ENCODE measurements at regions not wholly inside any gene's neighbourhood (a gene's known extent, or its start where the extent isn't known, plus 50 kb on each side); places are given as distances from the start of the nearest gene placed in this dataset.

- POLR2A ChIA-PET: no interaction called here
- H3K4me1 ChIP-seq (ENCODE audit: control insufficient read depth, insufficient read depth, low read length): no peaks in the 10 kb centered on the region
- H3K27me3 ChIP-seq (ENCODE audit: control insufficient read depth, insufficient read depth, low read length): no peaks in the 10 kb centered on the region
- H3K27ac ChIP-seq (ENCODE audit: low read length): no peak overlapping the region
- CTCF ChIA-PET: no interaction called here
- H3K36me3 ChIP-seq (ENCODE audit: control insufficient read depth, insufficient read depth, low read length): no peaks in the 10 kb centered on the region
- no peak overlapping the region for H3K4me3 ChIP-seq (ENCODE audit: low read depth in 2 of 2, low read length in 2 of 2)
- H3K9me3 ChIP-seq (ENCODE audit: control insufficient read depth, insufficient read depth, low read depth, low read length): no peaks in the 10 kb centered on the region
- in situ Hi-C loops (cut with HindIII; ENCODE audit: low pct_unique_long_range_greater_than_20kb, low sequenced_read_pairs): no loop called here
- ATAC-seq: no peak
- no TSS peak for BruUV-seq (replicated peaks)
- intact Hi-C loops (cut with micrococcal nuclease; ENCODE audit: unreplicated experiment): no loop called here
- TF ChIP-seq TCF7L2 (IDR thresholded peaks at IDR 0.05; ENCODE audit: low read depth, low read length) (no peak), POLR2AphosphoS5 (IDR thresholded peaks at IDR 0.05; ENCODE audit: low read depth, low read length) (no peak), CTCF (IDR thresholded peaks at IDR 0.05) (no peak), SIN3A (IDR thresholded peaks at IDR 0.05; ENCODE audit: borderline replicate concordance, insufficient read depth, low read depth, low read length) (no peak), REST (IDR thresholded peaks at IDR 0.05; ENCODE audit: insufficient read depth in 1 of 2, low read depth in 2 of 2, low read length in 1 of 2) (no peak)
- DNase-seq (ENCODE audit: low read depth, low spot score): no peak
Observed at GRCh38 chr2:136479696-136480095, 285.6 kb upstream of the THSD7B start.

GRCh38 chr2:136468799-136469369 lies 296.5 kb upstream of the THSD7B start:
- ATAC-seq: no peak
- ChIA-PET CTCF (no interaction called here), POLR2A (no interaction called here)
- H3K27ac ChIP-seq (ENCODE audit: low read length): no peak overlapping the region
- intact Hi-C loops (cut with micrococcal nuclease; ENCODE audit: unreplicated experiment) (no loop called here), in situ Hi-C loops (cut with HindIII; ENCODE audit: low pct_unique_long_range_greater_than_20kb, low sequenced_read_pairs) (no loop called here)
- H3K4me1 ChIP-seq (ENCODE audit: control insufficient read depth, insufficient read depth, low read length): no peaks in the 10 kb centered on the region
- no peaks in the 10 kb centered on the region for H3K27me3 ChIP-seq (ENCODE audit: control insufficient read depth, insufficient read depth, low read length)
- no peak for DNase-seq (ENCODE audit: low read depth, low spot score)
- TF ChIP-seq POLR2AphosphoS5 (IDR thresholded peaks at IDR 0.05; ENCODE audit: low read depth, low read length): no peak
- no peak for TF ChIP-seq SIN3A (IDR thresholded peaks at IDR 0.05; ENCODE audit: borderline replicate concordance, insufficient read depth, low read depth, low read length)
- no peak for TF ChIP-seq REST (IDR thresholded peaks at IDR 0.05; ENCODE audit: insufficient read depth in 1 of 2, low read depth in 2 of 2, low read length in 1 of 2)
- no peak for TF ChIP-seq CTCF (IDR thresholded peaks at IDR 0.05)
- TF ChIP-seq TCF7L2 (IDR thresholded peaks at IDR 0.05; ENCODE audit: low read depth, low read length): no peak
- no peaks in the 10 kb centered on the region for H3K9me3 ChIP-seq (ENCODE audit: control insufficient read depth, insufficient read depth, low read depth, low read length)
- H3K36me3 ChIP-seq (ENCODE audit: control insufficient read depth, insufficient read depth, low read length): no peaks in the 10 kb centered on the region
- no TSS peak for BruUV-seq (replicated peaks)
- H3K4me3 ChIP-seq (ENCODE audit: low read depth in 2 of 2, low read length in 2 of 2): no peak overlapping the region
